HG03159 (cell line): ENCODE measurements at regions not wholly inside any gene's neighbourhood (a gene's known extent, or its start where the extent isn't known, plus 50 kb on each side); places are given as distances from the start of the nearest gene placed in this dataset.
"Not testable (repeated sequence)": the region's sequence is repeated elsewhere in the genome, so short reads cannot be mapped to it uniquely, and the experiment has no call there.

Experiments used
- ATAC-seq: cut with Tn5 transposase; IDR thresholded peaks from one replicate; pipeline ENCODE4 v1.9.1; 2021; ENCODE audit warnings: mild to moderate bottlenecking, moderate library complexity; ENCODE audit not compliant: unreplicated experiment

DNA sequence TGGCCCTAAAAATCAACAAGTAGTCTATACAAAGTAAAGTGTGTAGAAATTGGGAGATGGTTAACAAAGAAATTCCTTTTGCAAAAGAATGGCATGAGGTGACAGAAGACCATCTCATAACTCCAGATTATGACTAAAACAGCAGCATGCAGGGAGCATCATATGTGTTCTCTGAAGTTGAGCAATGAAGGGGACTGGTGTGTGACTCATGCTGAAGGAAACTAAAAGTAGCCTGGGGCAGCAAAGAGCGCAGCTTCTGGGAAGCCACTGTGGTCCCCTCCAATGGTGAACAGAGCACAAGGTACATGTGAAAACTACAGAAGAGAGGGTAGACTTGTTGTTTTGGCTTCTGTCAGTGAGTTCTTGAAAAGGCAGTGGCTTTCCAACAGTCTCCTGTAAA, 133.4 kb downstream of the MACC1 start:
- ATAC-seq, result no peak

DNA sequence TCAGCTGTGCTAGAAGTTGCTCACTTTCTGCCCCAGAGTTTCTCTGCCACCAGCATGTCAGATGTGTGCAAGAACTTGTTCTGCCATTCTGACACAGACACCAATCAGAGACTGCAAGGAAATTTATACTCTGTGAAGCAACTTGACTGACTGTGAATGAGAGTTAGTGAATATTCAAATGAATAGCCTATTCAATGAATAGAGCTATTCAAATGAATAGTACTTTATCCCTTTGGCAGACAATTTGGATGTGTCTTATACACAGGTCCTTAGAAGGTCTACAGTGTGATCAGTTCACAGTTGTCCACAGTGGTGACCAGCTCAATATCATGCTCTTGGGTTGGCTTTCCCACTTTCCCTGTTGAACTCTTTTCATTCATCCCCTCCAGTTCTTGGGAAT, 138.1 kb downstream of the MACC1 start:
- ATAC-seq, result no peak

DNA sequence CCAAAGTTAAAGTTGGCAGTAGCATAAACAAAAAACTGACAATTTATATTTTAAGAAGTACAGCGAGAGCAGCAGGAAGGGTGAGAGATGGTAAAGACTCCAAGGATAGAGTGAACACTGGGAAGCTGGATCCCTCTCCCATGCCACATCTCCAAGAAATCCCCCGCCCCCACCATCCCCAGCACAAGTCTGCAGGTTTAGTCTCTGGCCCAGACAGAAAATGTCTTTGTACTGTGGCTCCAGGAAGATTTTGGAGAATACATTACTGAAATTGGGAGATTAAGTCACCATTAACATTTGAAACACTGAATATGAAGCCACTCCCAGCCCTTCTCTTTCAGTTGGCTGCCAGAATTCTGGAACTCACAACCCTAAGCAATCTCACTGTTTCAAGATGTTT, 140.3 kb downstream of the MACC1 start:
- ATAC-seq, result no peak

DNA sequence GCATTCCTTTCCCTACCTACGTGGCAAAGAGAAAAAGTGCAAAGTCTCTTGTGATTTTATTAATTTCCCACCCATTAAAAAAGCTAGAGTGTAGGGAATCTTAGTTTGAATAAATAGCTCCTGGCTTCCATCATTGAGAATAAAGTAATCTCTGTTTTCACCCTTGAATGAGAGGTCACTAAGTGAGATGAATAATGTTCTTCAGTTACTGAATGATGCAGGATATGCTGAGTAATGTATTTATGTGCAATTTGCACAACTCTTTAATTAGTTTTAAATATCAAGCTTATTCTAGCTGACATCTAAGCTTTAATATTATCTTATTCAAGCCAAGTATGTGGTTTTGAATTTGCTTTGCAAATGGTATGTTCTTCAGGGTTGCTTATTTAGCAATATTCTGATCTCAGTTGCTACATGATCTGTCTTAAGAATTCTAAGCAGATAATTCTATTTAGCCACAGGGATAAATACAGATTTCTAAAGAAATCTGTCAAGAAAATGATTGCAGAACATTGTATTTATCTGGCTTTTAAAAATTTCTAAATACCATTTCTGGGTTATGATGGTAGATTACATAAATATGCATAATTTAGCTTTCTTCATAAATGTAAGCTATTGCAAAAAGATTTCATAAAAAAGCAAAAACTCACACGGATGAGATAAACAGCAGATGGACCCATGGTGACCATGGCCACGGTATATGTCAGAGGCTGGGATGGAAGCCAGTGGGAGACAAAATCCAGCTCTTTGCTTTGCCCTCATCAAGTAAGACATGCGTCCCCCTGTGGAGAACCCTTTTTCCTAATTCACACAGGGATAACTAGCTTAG, 141.0 kb downstream of the MACC1 start:
- no peak for ATAC-seq

DNA sequence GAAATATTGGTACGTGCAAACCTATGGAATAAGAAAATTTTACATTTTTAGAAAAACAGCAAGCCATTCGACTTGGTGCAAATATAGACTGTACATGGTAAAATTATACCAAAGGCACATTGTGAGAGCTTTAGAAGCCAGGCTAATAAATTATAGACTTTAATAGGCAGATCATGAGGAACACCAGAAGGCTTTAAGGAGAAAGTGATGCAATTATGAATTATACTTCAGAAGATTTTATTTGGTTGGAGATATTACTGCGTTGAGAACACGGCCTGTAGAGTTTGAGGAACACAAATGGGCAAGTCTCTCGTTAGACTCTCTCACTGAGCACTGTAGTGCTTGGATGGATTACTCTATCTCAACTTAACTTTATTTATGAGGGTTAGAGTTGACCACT, 141.7 kb downstream of the MACC1 start:
- ATAC-seq, result no peak

DNA sequence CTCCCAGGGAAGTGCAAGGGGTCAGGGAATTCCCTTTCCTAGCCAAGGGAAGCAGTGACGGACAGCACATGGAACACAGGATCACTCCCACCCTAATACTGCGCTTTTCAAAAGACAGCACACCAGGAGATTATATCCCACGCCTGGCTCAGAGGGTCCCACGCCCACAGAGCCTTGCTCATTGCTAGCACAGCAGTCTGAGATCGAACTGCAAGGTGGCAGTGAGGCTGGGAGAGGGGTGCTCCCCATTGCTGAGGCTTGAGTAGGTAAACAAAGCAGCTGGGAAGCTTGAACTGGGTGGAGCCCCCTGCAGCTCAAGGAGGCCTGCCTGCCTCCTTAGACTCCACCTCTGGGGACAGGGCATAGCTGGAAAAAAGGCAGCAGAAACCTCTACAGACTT, 149.2 kb downstream of the MACC1 start:
- not testable (repeated sequence) for ATAC-seq

DNA sequence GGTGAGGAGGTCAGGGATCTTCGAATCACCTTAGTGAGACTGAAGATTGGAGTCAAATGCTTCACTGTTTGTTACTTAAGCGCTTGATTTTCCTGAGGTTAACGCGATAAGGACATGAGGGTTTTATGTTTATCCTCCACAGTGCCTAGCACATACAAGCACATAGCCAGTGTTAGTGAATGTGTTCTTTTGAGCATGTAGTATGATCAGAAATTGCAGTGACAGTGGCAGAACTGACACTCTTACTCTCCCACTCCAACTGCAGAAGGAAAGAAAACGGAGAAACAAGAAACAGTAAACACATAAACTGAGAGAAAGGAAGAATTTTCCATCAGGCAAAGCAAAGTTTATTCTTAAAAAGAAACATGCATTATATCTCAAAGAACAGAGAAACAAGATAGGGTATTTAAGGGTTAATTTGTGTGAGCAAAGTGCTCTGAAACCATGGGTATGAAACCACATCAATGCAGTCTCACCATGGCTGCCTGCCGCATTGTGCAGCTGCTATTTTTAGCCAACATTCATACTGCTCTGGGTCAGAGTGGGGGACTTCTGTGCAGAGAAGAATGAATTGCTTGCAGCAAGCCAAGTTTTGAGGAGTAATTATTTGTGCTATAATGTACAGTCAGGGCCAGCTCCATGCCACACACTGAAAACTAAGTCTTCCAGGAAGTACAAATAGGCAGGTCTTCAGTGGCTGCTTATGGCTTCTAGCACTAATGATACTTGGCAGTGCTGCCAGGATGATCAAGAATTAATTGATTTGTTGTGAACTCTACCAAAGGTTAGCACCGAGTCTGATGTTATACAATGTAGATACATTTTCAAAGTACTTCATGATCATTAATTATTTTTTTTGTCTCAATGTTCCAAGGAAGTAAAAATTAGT, 152.0 kb downstream of the MACC1 start:
- ATAC-seq, result peak; percentile 100

DNA sequence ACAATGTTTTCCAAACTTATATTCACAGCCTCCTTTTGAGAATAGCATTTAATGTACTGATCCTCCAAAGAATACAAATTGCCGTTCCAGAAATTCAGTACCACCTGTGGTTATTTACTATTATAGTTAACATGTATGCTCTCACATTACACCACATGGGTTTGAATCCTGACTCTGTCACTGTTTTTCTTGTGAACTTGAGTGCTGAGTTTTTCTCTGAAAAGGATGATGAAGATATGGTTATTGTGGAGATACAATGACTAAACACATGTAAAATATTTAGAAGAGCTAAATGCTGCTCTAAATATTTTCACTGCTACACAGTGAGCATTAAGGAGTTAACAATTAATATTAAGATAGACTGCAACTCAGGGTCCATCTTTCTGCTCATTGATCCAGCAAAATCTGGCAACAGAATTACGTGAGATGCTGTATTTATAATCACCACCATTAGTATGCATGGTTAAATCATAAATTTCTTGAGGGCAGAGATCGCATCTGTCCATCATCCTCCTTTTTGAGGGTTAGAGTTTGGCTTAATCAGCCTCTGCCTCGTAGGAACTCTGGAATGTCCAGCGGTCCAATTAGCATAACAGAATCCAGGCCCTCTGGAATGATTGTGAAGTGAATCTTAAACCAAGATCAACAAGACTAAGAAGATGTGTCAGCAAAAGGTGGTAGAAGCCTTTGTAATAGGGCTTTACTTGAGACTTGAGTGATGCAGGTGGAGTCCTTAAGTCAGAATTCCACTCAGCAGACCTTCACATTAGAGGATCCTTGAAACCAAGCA, 152.8 kb downstream of the MACC1 start:
- ATAC-seq, result no peak

DNA sequence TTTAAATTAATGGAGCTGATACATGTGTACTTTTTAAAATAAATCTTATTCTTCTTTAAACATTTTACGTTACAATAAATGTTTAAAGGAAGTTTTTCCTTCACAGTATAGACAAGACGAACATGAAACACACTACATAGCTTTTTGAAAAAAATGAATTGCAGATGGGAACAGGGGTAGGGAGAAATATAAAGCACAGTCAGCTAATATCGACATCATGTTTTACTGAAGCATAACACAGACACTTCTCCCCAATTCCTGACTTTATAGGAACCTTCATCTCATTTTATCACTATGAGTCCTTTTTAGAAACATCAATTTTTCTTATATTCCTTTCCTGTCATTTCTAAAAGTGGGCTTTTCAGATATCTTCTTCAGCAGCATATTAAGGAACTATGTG, 153.5 kb downstream of the MACC1 start:
- ATAC-seq, result no peak

DNA sequence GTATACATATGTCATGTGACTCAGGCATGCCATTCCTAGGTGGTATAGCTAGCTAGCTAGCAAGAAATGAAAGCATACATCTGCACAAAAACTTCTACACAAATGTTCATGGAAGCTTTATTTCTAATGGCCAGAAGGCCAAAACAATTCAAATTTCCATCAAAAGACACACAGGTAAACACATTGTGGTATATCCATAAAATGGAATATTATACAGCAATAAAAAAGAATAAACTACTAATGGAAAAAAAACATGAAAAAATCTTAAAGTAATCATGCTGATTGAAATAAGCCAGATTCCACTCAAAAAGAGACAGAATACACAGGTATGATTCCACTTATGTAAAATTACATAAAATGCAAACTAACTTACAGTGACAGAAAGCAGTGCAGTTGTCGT, 154.3 kb downstream of the MACC1 start:
- ATAC-seq, result no peak

DNA sequence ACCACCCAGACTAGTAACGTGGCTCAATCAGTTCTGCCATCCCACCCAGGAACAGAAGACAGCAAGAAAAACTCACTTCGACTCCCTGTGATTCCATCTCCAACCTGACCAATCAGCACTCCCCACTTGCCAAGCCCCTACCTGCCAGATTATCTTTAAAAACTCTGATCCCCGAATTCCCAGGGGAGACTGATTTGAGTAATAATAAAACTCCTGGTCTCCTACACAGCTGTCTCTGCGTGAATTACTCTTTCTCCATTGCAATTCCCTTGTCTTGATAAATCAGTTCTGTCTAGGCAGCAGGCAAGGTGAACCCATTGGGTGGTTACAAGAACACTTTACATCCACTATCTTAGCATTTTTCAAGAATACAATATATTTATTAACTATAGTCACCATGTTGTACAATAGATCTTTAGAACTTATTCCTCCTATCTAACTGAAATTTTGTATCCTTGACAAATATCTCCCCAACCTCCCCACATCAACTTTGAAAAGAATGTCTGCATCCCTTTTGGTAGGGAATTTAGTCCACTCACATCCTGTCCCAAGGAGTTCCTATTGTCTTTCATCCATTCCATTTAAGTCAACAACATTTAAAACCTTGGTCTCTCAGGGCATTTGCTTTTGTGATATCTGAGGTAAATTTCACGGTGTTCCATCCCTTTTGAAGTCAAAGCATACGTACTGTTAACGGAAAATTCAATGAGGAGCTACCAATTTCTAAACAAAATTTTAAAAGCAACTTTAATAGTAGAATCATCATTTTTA, 163.7 kb downstream of the MACC1 start:
- ATAC-seq, result no peak

DNA sequence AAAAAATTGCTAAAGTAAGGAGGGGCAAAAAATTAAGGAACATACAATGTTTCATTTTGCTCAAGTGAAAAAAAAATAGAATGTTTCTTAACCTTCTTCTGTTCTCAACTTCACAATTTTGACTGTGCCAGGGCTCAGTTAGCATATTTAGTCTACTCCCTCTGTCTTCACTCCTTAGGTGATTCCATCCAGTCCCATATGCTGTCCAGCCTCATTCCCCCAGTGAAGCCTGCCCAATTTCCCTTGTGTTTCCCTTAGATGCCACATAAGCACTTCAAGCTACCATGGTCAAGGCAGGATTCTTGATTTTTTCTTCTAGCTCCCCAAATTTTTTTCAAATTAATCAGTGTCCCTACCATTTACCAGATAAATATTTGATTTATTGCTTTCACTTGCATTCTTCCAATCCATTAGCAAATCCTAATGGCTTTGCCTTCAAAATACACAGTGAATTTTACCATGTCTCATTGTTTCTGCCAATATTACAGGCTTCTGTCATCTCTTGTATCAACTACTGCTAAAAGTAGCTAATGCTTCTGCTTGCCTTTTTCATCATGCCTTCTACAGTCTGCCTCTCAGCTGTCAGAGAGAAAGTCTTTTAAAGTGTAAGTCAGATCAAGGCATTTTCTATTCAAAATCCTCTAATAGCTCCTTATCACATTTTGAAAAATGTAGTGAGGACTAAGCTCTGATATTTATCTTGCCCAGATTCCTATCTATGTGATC, 166.8 kb downstream of the MACC1 start:
- no peak for ATAC-seq

DNA sequence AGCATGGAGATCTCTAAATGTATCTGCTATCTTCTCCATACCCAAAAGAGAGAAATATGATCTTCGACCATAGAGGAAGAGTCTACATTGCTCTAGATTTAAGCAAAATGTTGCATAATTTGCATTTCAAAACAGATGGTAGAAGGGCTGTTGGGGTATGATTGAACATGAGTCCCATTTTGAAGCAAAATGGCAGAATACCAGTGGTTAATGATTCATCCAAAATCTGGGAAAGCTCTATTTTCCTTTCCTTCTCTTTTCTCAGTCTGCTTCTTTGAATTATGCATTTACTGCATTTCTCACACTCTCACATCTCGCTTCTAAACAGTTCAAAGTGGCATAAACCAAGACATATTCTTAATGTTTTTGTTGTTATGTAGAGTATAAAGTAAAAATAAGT, 178.5 kb downstream of the MACC1 start:
- ATAC-seq, result no peak

DNA sequence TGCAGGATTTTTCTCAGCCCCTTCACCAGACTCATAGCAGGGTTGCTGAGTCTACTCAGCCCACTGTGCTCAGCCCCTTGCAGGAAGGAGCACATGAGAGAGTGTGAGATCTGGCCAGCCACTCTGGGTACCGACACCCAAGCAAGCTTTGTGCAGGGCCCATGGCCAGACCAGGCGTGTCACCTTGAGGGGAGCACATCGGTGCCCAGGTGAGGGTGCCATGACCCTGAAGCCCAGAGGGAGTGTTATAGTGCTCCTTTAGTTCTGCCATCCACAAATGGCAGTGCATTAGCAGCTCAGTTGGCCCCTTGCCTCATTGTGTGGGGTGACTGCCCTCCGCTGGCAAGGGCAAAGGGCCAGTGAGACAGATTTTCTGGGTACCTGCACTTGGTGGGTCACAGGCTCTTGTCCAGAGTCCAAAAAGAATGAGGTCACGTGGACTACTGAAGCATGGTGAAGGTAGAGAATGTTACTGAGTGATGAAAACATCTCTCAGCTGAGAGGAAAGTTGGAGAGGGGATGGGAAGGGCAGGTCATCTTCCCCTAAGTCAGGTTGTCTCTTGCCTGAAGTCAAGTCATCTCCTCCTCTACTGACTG, 181.8 kb downstream of the MACC1 start:
- ATAC-seq, result no peak

DNA sequence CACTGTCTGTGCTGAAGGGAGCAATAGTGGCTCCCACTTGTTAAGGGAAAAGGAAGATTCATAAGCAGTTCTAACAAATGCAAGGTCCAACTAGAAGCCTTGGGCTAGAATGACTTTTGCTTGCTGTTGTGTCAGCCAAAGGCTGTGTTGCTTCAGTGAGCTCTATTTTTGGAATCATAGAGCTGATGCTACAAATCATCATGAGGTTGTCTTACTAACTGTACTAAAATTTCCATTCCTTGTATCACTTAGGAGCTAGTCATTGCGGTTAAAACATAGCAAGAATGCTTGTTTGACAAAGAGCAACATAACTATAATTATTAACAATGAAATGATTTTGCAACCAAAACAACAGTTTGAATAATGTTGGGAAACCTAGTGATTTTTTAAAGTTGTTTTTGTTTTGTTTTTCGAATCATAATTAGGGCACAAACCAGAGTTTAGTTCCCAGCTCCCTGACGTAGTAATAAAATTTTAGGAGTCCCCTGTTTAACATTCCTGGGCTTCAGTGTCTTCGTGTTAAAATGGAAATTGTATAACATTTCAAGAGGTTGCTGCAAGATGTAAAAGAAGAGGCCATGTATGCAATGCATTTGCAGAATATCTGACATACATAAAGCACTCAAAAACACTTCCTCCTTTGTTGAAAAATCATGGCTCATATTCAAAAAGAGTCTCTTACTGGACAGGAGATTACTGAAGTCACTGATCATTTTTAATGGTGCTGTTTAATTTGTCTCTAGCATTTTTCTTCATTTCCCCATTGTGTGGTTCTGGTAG, 183.4 kb downstream of the MACC1 start:
- no peak for ATAC-seq

DNA sequence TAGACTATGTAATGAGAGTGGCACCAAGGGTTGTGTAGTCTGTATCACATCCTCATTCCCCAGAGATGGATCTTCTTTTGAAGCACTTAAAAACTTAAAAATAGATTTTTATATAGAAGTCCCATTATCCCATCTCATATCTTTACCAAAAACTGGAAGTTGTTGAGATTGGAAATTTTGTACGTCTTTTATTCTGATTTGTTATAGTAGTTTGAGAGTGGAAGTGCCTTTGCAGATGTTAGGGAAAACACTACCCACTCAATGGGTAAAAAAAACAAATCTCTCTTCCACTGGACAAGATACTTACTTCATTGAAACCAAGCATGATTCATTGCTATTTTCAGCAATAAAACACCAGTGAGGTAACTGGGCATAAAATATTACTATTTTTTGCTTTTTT, 184.4 kb downstream of the MACC1 start:
- ATAC-seq, result no peak

DNA sequence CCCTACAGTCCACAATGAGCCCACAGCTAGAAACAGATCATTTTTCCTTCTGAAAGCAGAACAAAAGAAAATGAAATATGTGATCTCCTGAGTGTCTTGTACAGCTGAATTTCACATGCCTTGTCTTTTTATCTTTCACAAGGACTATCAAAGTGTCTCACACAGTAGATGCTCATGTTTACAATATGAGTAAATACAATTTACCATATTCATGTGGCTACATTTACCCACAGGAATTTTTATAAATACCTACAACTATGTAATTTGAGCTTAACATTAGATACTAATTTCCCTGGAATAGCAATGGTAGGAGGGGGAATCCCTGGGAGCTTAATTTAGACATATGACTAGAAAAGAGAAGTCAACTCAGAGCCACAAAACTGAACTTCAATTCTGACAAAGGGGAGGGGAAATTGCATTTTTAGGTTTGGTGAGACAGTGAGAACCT, 186.2 kb downstream of the MACC1 start:
- peak; percentile 43 for ATAC-seq

DNA sequence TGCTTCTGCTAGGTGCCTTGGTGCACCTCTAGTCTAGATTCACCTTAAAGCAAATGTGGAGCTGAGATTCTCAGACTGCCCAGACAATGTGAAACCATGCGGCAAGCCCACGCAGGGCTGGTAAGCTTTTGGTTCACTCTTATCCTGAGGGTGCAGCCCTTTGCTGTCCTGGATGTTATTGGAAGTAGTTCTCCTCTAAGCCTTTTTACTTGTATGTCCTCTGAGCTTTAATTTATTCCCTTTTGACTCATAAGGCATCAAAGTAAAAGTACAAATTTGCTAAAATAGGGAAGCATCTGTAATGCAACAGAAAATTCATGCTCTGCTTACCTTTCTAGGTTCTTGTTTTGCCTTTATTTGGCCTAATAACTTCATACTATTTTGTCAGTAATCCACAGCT, 186.8 kb downstream of the MACC1 start:
- ATAC-seq, result peak; percentile 87

DNA sequence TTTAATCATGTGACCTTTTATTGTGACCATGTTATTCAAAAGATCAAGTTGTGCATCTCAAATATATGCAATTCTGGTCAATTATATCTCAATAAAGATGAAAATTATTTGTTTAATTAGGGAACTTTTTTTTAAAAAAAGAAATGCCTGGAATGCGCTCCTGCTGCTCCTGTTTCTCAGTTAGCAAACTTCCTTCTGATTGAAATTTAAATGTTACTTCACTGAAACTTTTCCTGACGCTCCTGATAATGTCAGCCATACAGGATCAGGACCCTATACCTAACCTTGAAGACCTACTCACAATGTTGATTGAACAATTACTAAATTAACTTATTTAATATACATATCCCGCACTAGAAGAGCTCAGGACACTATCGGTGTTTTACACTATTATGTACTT, 190.4 kb downstream of the MACC1 start:
- ATAC-seq, result no peak
